DMS 273 (cell line): ENCODE measurements at regions not wholly inside any gene's neighbourhood (a gene's known extent, or its start where the extent isn't known, plus 50 kb on each side); places are given as distances from the start of the nearest gene placed in this dataset.
"Not testable (repeated sequence)": the region's sequence is repeated elsewhere in the genome, so short reads cannot be mapped to it uniquely, and the experiment has no call there.

Experiments used
- DNase-seq: peaks from one replicate; lab custom pipeline; 2025; ENCODE audit not compliant: unreplicated experiment; lab: John Stamatoyannopoulos, UW

GRCh38 chr4:24211856-24212255, 322.0 kb upstream of the PPARGC1A start:
- DNase-seq, result no peak

- no peak for DNase-seq
These were observed 320.6 kb upstream of the PPARGC1A start for GRCh38 chr4:24210332-24210902.

GRCh38 chr4:24209906-24210305, 320.1 kb upstream of the PPARGC1A start:
- DNase-seq, result no peak

GRCh38 chr4:24209131-24209530, 319.3 kb upstream of the PPARGC1A start:
- no peak for DNase-seq

GRCh38 chr4:24208691-24209090, 318.8 kb upstream of the PPARGC1A start:
- no peak for DNase-seq

- not testable (repeated sequence) for DNase-seq
These were observed 314.9 kb upstream of the PPARGC1A start for GRCh38 chr4:24204708-24205107.

- no peak for DNase-seq
These were observed 314.1 kb upstream of the PPARGC1A start for GRCh38 chr4:24203926-24204325.

GRCh38 chr4:24202579-24202978, 312.7 kb upstream of the PPARGC1A start:
- DNase-seq, result no peak

- DNase-seq, result no peak
These were observed 308.1 kb upstream of the PPARGC1A start for GRCh38 chr4:24197955-24198354.

- no peak for DNase-seq
These were observed 306.9 kb upstream of the PPARGC1A start for GRCh38 chr4:24196785-24197184.

- DNase-seq, result no peak
These were observed 306.3 kb upstream of the PPARGC1A start for GRCh38 chr4:24195991-24196736.

- DNase-seq, result no peak
These were observed 302.3 kb upstream of the PPARGC1A start for GRCh38 chr4:24192018-24192641.

- DNase-seq, result no peak
These were observed 301.2 kb upstream of the PPARGC1A start for GRCh38 chr4:24190761-24191695.

- no peak for DNase-seq
These were observed 298.6 kb upstream of the PPARGC1A start for GRCh38 chr4:24188459-24188858.

GRCh38 chr4:24186466-24186865, 296.6 kb upstream of the PPARGC1A start:
- no peak for DNase-seq

- DNase-seq, result no peak
These were observed 291.2 kb upstream of the PPARGC1A start for GRCh38 chr4:24181005-24181404.

GRCh38 chr4:24180586-24180985, 290.7 kb upstream of the PPARGC1A start:
- DNase-seq, result no peak

GRCh38 chr4:24179201-24179840, 289.5 kb upstream of the PPARGC1A start:
- DNase-seq, result no peak

- DNase-seq, result not testable (repeated sequence)
These were observed 287.6 kb upstream of the PPARGC1A start for GRCh38 chr4:24177443-24177842.

- DNase-seq, result no peak
These were observed 285.9 kb upstream of the PPARGC1A start for GRCh38 chr4:24175707-24176106.

GRCh38 chr4:24174602-24175001, 284.8 kb upstream of the PPARGC1A start:
- no peak for DNase-seq
